HS-5 (cell line): ENCODE measurements at regions not wholly inside any gene's neighbourhood (a gene's known extent, or its start where the extent isn't known, plus 50 kb on each side); places are given as distances from the start of the nearest gene placed in this dataset.

Experiments
- DNase-seq: peaks from one replicate; pipeline ENCODE4 v3.0.0-alpha.2; 2012; ENCODE audit warnings: low read depth

DNA sequence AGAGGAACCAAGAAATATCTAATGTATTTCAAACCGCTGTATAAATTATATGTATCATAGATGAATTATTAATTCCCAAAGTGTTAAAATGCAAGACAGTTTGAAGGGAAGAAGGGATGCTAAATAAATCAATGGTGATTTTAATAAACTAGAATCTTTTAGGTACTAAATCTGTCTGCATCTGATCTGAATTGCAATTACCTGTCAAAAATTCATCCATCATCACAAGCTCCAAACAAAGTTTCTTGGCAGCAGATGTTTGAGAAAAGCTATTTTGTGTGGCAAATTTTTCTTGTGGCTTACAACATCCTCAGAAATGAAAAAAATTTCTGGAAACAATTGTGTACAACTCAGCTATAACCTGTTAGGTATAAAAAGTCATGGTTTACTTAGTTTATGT is 816.0 kb upstream of the NDST4 start:
- no peak for DNase-seq

DNA sequence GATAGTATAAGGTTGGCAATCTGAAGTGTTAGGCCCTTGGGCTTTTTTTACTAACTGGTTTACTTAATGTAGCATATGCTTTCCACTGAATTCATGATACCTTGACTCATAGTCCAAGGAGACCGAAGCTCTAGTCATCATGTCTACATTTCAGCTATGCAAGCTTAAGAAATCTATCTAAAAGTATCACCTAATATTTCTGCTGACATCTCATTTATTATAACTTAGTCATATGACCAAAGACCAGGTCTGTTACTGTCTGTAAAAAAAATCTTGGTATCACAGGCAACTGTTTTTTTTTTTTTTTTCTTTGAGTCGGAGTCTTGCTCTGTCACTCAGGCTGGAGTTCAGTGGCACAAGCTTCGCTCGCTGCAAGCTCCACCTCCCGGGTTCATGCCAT is 814.0 kb upstream of the NDST4 start:
- no peak for DNase-seq

DNA sequence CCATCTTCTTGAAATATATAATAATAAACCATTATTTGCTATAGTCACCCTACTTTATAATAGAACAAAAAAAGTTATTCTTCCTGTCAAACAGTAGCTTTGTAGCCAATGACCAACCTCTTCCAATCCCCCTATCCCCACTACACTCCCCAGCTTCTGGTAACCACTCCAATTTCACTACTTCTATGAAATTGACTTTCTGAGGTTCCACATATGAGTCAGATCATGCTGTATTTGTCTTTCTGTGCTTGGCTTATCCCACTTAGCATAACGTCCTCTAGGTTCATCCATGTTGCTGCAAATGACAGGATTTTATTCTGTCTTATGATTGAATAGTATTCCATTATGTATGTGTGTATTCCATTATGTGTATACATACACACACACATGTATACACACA is 809.7 kb upstream of the NDST4 start:
- no peak for DNase-seq

DNA sequence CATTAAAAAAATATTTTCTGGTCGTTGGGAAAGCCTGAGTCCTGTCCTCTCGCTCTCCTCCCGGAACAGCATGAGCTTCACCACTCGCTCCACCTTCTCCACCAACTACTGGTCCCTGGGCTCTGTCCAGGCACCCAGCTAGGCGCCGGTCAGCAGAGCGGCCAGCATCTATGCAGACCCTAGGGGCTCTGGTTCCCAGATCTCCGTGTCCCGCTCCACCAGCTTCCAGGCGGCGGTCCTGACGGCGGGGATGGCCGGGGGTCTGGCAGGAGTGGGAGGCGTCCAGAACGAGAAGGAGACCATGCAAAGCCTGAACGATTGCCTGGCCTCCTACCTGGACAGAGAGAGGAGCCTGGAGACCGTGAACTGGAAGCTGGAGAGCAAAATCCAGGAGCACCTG is 807.2 kb upstream of the NDST4 start:
- no peak for DNase-seq

DNA sequence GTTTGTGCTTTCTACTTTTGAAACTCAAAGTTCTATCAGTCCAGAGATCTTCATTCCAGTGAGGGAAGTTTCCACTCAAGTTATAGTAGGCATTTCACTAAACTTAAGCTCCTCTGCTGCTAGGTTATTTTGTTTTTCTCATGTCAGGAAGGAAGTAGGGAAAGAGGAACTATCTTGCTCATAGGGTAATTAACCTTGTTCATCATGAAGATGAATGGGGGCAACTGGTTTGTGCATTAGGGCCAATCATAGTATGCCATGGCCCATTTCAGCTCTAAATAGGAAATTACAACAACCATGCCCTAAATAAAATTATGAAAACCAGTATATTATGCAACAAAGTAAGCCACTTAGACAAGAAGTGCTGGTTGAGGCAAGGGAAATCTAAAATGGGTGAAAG is 804.7 kb upstream of the NDST4 start:
- DNase-seq, result no peak

DNA sequence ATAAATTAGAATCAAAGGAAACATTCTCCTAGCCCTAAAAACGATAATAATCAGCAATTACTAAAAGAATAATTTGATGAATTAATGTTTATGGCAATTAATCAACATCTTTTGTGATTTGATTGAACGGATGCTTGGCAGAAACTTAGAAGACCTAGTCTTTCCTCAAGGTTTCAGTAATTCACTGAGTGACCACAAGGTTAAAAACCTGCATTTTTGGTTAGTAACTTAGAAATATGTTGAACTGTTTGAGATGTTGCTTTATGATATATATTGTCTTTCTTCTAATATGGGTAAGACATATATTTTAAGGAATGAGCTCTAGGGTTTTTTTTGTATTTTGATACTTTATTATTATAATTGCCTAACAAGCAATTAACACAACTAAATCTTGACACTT is 793.0 kb upstream of the NDST4 start:
- no peak for DNase-seq

DNA sequence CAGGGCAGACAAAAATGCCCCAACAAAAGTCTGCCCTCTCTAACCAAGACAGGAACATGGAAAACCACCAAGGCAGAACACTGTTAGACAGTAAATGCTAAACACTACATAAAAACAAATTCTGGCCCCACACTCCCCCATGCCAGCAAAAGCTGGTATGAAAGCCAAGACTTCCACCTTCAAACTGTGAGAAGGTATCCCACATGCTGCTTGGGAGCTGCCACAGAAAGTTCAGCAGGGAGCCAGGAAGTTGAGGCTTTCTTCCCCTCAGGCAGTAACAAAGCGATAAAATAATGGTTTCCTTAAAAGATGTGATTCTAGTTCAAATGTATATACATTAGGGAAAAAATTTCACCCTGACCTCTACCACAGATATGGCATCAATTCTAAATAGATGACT is 770.4 kb upstream of the NDST4 start:
- DNase-seq, result no peak

DNA sequence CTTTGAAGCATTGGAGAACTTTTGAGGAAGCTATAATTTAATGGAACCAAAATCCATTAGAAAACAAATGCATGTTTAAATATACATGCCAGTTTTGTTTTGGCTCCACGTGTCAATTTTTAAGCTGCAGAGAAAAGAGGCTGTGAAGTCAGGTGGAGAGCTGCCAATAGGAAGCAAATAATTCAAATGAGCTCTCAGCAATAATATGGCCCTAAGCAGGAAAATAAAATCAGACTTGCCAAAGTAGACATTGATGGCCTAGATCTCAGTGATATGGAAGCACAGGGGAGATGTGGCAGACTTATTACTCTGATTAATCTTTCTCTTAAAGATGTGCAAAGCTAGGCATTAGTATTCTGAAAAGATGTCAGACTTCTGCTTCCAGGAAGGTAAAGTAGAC is 769.8 kb upstream of the NDST4 start:
- no peak for DNase-seq

DNA sequence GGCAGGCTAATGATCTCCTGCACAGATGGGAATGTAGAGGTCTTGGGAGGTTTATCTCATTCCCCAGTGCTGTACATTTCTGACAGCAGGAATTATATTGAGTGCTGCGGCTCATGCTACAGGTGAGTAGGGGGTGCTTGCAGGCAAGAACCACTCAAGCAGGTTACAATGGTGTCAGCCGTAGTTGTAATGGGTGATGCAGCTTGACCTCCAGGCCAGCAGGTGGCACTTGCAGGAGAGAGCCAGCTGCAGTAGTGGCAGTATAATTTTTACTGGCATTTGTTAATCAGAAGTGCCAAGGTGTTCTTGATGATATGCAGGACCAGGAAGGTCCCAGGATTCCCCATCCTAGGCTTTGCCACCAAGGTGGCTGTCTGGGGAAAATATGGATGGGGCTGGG is 759.6 kb upstream of the NDST4 start:
- no peak for DNase-seq

DNA sequence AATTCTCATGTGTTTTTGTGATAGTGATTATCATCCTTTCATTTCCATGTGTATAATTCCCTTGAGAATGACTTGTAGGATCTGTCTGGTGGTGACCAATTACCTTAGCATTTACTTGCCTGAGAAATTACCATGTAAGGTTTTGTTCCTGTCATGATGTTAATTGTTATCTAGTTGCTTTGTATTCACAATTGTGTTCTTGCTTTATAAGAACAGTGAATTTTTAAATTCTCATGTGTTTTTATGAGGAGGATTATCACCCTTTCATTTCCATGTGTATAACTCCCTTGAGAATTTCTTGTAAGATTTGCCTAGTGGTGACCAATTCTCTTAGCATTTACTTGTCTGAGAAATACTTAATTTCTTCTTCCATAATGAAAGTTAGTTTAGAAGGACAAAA is 758.2 kb upstream of the NDST4 start:
- no peak for DNase-seq

DNA sequence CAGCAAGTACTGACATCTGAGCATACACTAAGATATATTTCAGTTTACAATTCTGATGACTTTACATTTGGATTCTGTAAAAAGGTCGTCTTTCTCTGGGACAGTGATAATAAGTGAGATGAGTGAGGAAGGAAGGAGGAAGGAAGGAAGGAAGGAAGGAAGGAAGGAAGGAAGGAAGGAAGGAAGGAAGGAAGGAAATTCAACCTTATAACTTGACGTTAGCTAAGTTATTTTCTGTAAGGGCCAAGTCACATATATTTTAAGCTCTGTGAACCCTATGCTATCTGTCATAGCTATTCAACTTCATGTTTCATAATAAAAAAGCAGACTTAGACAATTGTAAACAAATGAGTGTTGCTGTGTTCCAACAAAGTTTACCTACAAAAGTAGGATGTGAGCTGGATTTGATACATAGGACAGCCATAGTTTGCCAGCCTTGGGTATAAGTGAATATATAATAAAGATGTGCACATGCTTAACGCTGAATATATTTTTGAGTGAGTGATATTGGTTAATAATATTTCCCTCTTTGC is 753.0 kb upstream of the NDST4 start:
- DNase-seq, result no peak

DNA sequence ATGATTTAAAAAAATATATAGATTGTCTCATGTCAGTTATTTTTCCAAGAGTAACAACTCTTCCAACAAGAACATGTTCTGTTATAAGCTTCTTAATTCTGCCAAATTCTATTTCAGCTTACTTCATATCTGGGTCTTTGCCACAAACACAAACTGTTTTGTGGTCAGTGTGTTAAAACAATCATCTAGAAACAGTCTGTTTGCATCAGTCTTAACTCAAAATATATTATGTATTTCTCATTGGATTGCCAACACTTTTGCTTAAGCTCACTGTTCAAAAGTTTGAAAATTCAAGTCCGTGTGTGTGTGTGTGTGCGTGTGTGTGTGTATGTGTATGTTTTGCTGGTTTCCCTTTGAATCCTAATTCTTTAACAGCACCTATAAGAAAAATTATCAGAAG is 752.3 kb upstream of the NDST4 start:
- DNase-seq, result no peak

DNA sequence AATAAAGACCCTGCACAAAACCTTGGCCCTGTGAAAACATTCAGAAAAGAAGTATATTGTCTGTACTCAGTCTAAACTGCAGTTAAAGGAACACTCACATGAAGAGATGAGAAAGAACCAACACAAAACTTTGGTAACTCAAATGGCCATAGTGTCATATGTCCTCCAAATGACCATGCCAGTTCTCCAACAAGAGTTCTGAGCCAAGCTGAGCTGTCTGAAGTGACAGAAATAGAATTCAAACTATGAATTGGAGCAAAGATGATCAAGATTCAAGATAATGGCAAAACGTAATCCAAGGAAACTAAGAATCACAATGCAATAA is 739.3 kb upstream of the NDST4 start:
- no peak for DNase-seq

DNA sequence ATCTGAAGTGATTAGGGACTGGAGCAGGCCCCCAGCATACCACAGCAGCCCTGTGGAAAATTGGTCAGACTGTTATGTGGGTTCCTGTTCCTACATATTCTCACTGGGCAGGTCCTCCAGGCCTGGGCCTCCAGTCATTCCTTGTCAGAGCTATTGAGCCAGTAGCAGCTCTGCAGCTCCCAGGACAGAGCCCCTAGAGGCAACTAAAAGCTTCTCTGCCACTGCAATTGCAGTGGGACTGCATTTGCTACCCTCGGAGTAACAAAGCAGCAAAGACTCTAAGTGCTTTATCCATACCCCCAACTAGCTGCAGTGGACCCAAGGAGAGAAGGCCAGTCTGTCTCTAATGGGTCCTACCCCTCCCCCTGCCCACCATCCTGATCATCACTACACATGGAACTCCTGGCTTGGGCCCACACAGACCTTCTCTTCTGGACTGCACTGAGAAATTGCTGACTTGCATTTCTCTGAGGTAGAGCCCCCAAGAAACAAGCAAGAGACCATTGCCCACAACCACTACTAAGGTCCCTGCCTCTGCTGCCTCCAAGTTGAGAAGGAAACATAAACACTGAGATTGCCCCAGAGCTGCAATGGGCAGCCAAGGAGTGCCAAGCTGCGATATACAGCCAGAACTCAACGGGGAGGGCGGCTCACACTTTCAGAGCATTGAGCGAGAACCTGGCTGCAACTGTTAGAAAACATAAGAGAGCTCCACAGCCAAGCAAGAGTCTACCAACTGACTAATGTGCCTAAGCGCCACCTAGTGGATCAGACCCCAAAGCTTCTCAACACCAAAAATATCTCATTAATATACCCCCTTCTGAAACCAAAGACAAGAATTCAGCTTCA is 738.7 kb upstream of the NDST4 start:
- DNase-seq, result peak; percentile 25

DNA sequence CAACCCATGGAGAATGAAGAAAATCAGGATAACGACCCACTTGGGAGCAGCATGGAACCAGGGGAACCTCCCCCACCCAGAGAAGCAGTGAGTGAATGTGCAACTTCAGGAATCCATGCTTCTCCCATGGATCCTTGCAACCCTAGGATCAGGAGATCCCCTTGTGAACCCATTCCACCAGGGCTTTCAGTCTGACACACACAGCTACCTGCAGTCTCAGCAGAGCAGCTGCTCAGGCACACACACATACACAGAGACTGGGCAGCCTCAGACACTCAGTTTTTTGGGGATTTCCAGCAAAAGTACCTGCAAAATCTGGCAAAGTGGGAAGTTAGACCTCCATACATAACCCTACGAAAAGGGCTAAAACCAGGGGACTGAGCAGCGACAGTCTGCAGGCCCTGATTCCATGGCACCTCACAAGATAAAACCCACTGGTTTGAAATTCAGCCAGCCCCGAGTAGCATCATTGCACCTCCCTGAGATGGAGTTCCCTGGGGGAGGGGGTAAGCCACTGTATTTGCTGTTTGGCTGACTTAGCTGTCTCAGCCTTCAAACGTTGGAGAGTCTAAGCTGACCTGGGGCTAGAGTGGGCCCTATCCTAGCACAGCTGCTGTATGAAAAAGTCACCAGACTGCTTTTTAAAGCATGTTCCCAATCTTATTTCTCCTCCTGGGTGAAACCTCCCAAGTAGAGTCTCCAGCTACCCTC is 737.5 kb upstream of the NDST4 start:
- no peak for DNase-seq

DNA sequence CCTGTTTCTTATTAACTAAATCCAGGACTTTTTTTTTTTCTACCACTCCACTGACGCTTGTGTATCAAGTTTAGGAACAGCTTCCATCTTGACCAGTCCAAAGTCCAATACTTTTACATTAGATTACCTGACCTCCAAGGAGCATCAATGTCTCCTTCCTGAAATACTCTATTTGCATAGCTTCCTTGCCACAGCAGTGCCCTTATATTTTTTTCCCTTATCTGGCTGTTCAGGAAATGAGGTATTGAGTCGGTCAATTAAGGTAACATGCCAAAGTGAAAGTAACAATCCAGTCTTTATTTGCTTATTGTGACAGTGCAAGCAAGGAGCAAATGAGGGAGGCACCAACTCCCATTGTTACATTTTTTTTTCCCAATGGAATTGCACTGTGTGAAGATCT is 730.8 kb upstream of the NDST4 start:
- no peak for DNase-seq

DNA sequence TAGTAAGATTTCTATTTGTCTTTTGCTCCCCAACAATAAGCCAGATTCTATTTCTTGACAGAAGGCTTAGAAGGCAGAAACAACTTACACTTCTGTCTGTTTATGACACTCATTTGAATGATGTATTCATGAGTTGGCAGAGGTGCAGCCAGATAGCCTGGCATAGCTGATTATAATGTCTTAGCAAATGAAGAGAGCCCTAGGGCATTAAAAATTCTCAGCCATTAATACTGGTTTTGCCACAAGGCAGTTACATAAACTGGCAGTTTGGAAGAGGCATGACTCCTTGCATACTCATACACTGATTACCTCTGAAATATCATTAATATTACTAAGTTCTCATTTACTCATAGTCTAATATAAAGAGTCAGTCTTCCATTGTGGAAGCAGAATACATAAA is 728.5 kb upstream of the NDST4 start:
- DNase-seq, result no peak

DNA sequence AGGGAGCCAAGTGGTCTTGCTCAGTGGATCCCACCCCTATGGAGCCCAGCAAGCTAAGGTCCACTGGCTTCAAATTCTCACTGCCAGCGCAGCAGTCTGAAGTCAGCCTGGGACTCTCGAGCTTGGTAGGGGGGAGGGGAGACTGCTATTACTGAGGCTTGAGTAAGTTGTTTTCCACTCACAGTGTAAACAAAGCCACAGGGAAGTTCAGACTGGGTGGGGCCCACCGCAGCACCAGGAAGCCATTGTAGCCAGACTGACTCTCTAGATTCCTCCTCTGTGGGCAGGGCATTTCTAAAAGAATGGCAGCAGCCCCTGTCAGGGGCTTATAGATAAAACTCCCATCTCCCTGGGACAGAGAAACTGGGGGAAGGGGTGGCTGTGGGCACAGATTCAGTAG is 721.0 kb upstream of the NDST4 start:
- no peak for DNase-seq

DNA sequence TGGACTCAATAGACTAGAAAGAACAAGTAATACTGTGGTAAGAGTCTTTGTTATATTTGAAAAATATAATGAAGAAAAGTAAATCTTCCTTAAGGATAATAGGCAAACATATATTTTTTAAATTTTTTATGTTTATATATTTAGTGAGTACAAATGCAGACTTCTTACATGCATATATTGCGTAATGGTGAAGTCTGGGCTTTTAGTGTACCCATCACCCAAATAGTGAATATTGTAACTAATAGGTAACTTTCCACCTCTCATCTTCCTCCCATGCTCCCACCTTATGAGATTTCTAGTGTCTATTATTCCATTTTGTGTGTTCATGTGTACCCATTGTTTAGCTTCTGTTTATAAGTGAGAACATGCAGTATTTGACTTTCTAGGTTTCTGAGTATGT is 711.2 kb upstream of the NDST4 start:
- no peak for DNase-seq

DNA sequence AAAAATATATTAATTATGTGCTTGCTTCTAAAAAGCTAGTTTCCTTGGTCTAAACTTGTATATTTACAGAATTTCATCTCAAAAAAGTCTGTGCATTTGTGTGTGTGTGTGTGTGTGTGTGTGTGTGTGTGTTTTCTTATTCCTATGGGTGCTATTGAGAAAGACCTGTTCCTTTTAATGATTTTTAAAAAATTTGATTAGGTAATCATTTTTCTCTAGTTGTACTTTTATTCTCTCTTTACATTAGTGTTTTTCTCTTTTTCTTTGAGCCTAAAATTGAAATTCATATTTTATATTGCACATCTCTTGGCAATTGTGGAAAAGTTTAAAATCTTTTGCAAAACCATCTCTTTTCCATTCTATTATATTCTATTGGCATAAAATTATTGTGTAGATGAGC is 690.4 kb upstream of the NDST4 start:
- DNase-seq, result no peak

DNA sequence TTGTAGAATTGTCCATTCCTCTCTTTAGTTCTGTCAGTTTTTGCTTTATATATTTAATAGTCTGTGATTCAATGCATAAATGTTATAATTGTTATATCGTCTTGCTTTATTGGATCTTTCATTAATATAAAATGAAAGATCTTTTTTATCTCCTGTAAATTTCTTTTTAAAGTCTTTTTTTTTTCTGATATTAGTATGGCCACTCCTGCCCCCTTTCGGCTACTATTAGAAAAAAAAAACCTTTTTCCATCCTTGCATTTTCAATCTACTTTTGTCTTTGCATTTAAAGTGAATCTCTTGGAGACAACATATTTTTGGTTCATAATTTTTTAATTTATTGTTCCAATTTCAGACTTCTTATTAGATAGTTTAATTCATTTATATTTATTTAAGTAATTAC is 677.4 kb upstream of the NDST4 start:
- DNase-seq, result no peak

DNA sequence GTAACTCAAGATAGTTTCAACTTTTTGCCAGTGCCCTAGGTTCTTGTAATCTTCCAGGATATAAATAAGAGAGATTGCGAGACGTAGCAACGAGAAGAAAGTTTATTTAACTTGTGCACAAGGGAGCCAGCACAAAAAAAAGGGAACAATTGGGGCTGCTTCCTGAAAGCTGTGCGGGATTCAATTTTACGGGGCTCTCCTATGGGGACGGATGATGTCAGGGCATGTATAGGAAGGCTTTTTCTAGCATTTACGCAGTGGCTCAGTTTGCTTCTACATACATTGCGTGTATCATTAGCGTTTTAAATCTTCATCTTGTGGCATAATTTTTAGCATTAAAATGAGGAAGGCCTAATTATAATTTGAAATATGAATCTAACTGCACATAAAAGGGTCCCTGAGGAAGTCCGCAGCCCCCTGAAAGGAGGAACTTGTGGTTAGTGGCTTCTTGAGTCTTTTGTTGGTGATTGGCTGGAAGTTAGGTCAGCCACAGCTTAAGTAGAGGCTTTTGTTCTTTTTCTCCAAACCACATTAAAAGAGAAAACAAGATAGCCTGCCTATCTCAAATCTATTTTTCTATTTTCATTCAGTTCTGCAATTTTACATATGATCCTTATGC is 668.2 kb upstream of the NDST4 start:
- DNase-seq, result no peak

DNA sequence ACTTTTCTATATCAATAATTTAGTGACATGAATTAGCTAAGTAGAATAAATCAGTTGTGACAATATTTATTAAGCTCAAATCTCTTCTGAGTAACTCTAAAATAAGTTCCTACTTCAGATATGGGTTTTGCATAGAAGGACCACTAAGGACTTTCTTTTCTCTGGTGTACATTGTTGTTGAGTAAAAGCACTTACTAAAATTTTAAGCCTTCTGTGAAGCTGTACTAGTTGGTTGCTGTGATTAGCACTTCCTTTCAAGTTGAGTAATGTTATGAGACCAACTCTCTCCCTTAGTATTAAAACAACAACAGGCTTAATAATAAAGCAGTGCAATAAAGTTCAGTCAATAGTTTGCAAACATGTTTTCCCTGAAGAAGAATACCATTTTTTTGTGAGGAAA is 667.4 kb upstream of the NDST4 start:
- no peak for DNase-seq
